GM21390 (cell line): ENCODE measurements at regions not wholly inside any gene's neighbourhood (a gene's known extent, or its start where the extent isn't known, plus 50 kb on each side); places are given as distances from the start of the nearest gene placed in this dataset.
"Not testable (repeated sequence)": the region's sequence is repeated elsewhere in the genome, so short reads cannot be mapped to it uniquely, and the experiment has no call there.

ENCODE experiments used
- ATAC-seq: cut with Tn5 transposase; IDR thresholded peaks from one replicate; pipeline ENCODE4 v1.9.1; 2021; ENCODE audit not compliant: unreplicated experiment

DNA sequence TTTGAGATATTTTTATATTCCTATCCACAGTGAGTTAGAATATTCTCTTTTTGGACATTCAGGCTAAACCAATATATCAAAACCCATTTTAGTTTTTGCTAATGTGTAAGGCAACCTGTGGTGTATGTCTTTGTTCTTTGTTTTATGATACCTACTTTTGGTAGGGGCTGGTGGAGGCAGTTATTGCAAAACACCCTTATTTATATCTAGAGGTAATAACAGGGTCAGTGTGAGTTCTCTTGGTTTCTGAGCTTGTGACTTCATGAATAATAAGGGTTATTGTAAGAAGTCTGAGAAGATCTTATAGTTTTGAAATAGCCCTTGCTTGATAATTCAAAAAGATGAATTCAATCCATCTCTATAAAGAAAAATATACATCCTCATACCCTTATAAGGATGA is 235.1 kb upstream of the LRIG3 start:
- no peak for ATAC-seq

DNA sequence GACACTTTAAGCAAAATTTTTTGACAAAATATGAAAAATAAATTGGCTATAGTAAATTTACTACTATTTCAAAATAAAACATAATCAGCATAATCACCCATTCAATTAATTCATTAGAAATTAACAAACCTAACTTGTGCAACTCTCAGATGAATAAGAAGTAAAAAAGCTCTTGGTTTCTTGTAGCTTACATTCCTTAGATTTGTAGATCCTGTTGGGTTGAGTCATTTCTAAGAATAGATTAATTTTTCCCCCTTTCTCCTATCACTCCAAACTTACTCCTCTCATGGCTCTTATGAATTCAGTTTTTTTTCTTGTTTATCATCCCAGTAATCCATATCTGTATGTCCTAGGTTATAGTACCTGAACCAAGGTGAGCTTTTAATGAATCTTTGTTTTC is 230.9 kb upstream of the LRIG3 start:
- no peak for ATAC-seq

DNA sequence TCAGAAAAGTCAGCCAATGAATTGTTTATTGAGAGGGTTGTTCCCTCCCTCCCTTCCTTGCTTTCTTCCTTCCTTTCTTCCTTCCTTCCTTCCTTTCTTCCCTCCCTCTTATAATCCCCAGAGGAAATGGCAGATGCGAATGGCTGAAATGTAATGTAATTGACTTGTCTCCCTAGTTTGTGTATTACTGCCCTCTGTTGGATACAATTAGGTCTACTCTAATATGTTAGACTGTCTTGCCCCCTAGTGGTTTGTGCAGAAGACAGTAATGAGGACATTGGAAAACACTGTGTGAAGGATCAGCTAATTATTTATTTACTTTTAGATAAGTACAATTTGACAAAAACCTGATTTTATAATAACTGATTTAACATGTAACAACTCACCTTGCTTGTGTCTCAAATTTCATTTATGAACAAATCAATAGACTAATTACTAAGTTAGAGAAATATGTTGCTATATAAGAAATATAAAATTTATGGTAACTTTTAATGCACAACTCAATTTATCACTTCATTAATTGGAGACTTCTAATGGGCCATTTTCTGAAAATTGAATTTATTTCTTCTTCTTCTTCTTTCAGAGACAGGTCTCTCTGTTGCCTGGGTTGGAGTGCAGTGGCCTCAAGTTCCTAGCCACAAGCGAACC is 229.8 kb upstream of the LRIG3 start:
- peak; percentile 100 for ATAC-seq

DNA sequence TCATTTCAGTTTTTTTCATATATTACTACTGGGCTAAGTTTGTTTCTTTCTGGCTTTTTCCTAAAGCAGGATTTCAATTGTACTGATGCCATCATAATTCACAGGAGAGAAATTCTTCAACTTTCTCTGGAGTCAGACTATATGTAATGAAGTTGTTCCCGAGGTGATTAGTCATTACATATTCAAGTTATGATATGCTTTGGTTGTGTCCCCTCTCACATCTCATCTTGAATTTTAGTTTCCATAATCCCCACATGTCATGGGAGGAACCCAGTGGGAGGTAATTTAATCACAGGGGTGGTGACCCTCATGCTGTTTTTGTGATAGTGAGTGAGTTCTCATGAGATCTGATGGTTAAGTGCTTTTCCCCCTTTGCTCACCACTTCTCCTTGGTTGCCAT is 227.5 kb upstream of the LRIG3 start:
- no peak for ATAC-seq

DNA sequence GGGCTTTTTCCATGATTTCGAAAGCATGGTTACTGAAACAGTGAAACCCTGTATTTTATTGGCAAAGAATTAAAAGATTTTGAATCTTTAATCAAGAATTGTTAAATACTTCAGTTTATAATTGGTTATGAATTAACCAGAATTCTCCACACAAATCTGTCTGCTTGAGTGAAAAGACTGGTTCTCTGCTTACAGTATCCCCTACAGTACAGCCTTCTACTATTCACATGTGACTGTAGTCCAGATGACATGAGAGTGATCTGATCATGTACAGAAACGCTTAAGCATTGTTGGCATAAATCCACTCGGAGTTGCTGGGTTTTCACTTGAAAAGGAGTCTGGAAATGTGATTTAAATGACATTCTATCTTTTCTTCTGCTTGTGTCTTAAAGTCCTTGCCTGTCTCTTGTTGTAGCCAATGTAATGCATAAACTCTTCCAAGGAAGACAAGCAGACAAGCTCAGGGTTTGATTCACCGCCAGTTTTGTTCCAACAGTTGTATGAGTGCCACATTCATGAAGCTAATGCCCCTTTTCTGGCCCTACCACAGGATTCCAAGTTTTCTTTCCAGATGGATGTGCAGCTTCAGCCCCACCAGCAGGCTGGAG is 222.0 kb upstream of the LRIG3 start:
- no peak for ATAC-seq

DNA sequence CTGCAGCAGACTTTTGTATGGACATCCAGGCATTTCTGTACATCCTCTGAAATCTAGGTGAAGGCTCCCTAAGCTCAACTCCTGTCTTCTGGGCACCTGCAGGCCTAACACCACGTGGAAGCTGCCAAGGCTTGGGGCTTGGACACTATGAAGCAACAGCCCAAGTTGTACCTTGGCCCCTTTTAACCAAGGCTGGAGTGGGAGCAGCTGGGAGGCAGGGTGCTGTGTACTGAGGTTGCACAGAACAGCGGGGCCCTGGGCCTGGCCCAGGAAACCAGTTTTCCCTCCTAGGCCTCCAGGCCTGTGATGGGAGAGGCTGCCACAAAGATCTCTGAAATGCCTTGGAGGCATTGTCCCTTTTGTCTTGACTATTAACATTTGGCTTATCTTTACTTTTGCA is 214.4 kb upstream of the LRIG3 start:
- no peak for ATAC-seq

DNA sequence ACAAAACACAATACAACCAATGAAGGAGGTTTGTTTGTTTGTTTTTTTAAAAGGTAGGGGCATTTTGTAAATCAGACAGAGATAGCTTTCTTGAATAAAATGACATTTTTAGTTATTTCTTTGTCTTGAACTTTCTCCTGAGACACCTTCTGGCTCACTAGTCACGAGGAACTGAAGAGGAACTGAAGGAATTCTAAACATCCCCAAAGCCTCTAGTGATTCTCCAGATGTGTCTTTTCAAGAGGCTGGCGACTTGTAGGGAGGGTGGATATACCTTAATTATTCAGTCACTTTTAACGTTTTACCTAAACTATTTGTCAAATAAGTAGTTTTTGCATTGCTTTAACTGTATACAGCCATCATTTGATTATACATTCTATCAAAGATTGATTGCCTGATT is 211.2 kb upstream of the LRIG3 start:
- no peak for ATAC-seq

DNA sequence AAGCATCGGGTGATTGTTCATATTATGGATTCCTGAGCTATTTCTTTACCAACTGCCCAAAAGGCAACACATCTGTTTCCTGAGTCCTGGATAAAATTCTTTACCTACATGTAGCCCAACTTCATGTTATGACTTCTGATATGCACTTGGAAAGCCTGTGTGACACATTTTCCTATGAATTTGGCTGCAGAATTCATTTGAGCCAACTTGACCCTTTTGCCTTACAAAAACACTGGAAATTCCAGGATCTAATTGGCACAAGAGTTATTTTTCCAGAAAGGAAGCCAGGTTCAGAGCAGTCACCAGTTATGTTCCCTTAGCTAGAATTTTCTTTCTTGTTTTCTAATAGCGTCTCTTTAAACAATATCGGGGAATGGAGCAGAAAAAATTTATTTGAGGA is 202.5 kb upstream of the LRIG3 start:
- ATAC-seq, result no peak

DNA sequence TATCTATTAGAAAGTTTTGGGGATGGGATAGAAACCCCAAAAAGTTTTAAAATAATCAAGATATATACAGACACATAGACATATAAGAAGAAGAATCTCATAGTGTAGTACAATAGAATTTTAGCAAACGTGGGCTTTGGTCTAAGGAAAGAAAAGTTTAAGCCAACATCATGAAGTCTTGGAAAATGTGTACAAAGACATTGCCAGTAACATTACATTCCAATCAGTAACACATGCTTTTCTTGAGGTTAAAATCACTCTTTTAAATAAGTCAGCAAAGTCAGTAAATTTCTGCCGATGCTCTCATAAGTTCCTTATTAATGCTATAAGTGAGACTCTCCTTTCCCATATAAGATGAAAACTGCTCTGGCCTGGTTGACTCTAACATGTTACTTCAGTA is 201.1 kb upstream of the LRIG3 start:
- no peak for ATAC-seq

DNA sequence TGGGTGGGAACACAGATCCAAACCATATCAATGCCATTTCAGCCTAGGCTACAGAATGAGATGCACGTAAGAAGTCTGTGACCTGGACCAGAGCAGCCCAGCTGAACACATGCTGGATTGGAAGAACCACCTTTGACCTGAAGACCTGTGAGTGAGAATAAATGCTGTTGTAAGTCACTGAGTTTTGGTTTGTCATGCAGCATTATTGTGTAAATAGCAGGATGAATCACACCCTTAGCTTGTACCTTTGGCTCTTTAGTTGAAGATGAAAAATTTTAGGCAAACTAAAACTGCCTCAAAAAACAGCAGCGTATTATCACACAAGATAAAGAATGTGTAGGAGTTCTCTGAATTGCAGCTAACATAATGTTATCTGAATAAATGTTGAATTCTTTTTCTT is 199.4 kb upstream of the LRIG3 start:
- ATAC-seq, result no peak

DNA sequence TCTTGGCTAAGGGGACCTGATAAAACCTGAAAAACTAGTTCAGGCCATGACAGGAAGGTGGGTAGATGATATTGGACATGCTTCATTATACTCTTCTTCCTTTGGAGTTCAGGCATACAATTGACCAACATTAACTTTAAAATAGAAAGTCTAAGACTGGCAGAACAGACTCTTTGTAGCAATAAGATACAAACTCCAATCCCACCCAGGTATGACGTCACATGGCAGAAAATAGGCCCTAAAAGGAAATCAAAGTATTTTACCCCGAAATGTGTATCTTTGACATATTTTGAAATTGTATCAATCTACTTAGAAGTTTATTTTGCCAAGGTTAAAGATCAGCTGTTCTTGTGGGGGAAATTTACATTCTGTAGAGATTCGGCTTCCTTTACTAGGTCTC is 198.1 kb upstream of the LRIG3 start:
- no peak for ATAC-seq

DNA sequence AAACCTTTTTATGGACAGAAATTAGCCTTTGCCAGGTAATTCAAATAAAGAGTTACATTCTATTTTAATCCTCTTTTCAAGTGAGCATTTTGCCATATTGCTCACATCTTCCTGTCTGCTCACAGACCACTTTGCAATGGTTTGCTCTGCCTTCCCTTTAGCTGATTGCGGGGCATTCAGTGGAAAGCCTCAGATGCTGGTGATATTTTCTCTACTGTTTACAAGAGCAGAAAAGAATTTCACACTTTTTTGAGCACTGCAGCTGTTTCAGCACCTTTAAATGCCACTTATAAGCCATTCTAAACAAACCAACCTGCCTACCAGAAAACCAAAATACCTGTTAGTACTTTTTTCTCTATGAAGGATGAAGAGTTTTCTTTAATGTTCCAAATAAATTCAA is 195.7 kb upstream of the LRIG3 start:
- ATAC-seq, result no peak

DNA sequence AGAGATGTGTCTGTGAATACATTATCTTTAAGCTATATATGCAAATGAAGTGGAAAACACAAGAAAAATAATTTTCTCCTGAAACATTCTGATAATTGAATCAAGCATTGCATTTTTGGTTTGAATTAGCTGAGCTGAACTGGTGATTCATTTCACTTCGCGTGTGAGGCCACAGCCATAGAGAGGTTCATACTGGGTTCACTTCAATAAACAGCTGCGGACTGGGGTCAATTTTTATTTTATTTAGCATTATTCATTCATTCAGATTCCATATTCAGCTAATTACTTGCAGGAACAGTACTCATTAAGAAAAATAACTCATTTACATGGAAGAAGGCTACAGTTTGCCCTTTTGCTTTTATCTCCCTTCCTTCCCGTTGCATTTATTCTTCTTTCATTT is 195.2 kb upstream of the LRIG3 start:
- ATAC-seq, result no peak

DNA sequence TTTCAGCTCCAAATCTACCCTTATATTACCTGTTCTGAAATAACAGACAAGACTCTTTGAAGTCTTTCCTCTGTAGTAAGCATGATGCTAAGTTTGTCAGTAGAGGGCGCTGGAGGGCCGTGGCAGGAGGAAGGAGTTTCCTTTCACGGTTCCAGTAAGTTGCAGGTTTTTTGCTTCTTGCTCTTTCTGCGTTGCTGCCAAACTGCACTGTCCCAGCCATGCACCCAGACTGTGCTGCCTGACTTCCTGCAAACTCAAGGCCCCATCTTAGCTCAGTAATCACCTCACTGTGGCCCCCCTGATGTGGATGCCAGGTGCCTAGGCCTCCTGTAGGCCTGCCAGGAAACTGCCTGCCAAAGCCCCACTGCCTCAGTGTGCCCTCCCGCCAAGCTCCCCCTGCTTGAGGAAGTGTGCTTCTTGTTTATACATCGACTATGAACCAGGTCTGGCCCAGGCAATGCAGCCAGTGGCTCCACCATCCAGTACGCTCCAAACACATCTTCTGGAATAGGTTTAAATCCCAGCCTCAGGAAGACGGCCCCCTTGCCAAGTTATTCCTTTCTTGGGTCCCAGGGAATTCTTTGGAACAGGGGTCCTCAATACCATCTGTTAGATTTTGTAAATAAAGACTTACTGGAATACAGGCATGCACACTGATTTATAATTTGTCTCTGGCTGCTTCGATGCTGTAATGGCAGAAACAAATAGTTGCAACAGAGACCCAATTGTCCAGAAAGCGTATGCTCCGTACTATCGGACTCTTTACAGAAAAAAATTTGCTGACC is 193.7 kb upstream of the LRIG3 start:
- ATAC-seq, result peak; percentile 95

DNA sequence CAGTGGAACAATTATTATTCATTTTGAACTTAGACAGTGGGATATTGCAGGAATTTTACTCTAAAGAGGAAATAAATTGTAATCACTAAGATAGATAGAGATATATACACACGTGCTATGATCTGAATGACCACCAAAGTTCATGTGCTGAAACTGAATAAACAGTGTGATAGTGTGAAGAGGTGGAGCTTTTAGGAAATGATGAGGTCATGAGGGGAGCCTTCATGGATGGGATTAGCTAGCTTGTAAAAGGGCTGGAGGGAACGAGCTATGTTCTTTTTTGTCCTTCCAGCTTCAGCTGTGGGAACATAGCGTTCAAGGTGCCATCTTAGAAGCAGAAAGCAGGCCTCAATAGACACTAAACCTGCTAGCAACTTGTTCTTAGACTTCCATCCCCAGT is 191.5 kb upstream of the LRIG3 start:
- no peak for ATAC-seq

DNA sequence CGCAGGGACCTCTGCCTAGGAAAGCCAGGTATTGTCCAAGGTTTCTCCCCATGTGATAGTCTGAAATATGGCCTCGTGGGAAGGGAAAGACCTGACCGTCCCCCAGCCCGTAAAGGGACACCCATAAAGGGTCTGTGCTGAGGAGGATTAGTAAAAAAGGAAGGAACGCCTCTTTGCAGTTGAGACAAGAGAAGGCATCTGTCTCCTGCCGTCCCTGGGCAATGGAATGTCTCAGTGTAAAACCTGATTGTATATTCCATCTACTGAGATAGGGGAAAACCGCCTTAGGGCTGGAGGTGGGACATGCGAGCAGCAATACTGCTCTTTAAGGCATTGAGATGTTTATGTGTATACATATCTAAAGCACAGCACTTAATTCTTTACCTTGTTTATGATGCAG is 188.2 kb upstream of the LRIG3 start:
- not testable (repeated sequence) for ATAC-seq

DNA sequence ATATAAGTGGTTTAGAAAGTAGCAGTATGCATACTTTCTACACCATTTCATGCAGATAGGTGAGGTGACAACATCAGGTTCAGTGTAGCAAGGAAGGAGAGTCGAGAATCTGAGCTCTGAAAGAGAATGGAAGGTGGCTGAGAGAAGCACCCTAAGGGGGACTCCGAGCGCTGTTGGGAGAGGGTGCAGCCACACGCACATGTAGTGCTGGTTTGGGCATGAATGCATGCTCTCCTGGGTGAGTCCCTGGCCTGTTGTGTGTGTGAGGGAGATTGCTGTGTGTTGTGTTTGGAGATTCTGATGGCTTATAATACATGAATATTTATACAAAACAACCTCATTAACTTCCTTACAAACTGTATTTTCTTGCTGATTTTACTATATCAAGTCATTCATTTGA is 180.3 kb upstream of the LRIG3 start:
- no peak for ATAC-seq

DNA sequence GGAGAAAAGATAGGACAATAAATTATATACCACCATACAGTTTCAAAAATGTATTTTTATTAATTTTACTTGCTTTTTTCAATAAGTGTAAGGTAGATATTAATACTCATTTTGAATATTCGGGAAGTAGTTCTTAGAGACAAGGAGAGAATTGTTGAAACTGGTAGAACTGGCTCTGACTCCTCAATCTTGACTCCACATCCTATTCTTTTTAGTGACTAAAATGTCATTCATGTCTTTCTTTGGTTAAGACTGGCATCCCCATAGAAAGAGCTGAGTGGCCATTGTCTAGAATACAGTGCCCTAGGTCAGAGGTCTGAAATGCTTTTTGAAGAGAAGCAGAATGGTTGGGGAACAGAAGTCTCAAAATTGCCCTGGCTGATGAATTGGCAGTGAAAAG is 177.6 kb upstream of the LRIG3 start:
- ATAC-seq, result no peak

DNA sequence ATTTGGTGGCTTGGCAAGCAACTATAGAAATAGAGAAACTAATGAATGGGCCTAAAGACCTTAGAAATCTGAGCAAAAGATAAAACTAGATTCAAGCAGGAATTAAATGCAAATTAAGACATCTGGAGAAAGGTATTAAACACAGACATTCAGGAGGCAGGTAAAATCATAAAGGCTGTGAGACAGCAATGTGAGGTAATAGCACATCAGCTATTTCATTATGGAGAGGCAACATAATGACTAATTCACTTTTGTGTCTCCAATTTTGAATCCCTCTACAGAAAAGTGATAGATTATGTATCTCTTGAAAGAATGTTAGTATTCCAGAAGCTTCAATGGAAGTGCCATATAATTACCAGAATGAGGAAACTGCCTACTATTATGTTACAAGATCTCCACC is 175.9 kb upstream of the LRIG3 start:
- no peak for ATAC-seq

DNA sequence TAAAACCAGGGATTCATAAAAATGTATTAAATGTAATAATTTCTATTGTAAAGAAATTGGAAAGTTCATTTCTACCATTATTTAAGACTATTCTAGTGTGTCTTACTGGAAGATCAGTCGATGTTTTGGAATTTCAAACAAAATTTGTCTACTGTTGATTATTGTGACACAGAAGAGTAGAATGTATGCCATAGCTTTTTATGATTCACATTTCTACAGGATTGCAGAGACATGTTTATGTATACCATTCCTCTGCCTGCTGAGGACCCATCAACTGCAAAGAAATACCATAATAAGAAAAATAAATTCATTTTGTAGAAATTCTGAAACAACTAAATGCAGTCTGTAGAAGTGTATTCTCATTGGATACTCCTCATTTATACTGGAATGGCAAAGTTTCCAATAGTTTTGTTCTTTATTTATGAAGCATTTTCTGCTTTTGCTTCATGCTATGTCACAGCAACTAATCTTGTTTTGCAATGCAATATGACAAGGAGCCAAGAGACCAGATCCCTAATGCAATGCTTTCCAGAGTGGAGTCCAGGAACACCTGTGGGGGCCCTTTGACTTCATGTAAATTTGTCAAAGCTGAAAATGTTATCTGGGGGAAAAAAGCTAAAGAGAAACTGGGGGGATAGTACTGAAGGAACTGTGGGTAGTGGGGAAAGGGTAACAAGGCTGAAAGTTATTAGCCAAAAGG is 172.9 kb upstream of the LRIG3 start:
- no peak for ATAC-seq

DNA sequence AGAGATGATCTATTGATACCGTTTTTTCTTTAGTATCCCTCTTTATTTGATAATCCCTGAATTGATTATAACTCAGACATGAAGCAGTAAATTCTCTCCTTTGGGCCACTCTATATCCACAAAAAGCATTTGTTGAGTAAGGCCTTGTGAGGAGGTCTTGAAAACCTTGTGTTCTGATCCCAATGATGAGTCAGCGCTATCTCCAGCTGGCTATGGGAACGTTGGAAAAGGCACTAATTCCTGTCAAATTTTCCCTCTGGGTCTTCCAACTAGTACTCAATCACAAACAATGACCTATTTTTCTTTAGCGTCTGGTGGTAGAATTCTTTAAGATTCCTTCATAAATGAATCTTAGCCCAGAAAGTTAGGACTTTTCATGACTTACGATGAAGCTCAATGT is 168.4 kb upstream of the LRIG3 start:
- no peak for ATAC-seq

DNA sequence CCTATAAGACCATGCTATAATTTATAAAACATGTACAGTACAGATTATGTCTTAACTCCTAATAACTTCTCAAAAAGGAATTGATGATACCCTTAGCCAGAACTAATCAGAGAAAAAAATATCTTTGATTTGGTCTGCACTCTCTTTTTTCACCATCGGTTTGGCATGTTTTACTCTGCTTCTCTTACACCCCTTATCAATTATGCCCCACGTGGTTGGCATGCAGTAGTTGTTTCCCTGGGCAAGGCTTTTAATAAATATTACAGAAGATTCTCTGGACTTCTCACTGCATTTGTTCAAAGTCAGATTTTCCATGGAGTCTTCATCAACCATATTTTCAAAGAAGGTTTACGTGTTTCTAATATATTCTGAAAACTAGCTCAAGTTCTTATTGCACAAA is 167.4 kb upstream of the LRIG3 start:
- ATAC-seq, result no peak
